Cardiac muscle cell (in vitro differentiated cells and primary cell): ENCODE measurements at regions not wholly inside any gene's neighbourhood (a gene's known extent, or its start where the extent isn't known, plus 50 kb on each side); places are given as distances from the start of the nearest gene placed in this dataset.

Experiments used
- DNase-seq, 2 donors: peaks; one replicate each; pipeline versions ENCODE4 v3.0.0 to v3.0.0-alpha.2; 2010 to 2017; ENCODE audit warnings: low read depth in 1 of 2, low spot score in 1 of 2
- H3K27ac ChIP-seq: fragments of 200-600 bp; sonication (generic); 2 replicates; pipeline ENCODE4 v1.5.1; 2016
- H3K27me3 ChIP-seq: fragments of 200-600 bp; sonication (generic); 2 replicates; pipeline ENCODE4 v1.6.0; 2016; ENCODE audit warnings: control low read depth
- H3K36me3 ChIP-seq: fragments of 200-600 bp; sonication (generic); 2 replicates; pipeline ENCODE4 v1.5.1; 2016; ENCODE audit warnings: control low read depth
- H3K4me1 ChIP-seq: fragments of 200-600 bp; sonication (generic); 2 replicates; pipeline ENCODE4 v1.8.1; 2017; ENCODE audit warnings: low read depth, mild to moderate bottlenecking, mixed run types
- H3K4me3 ChIP-seq: fragments of 200-600 bp; sonication (generic); 2 replicates; pipeline ENCODE4 v1.5.1; 2016; ENCODE audit warnings: mild to moderate bottlenecking
- H3K9me3 ChIP-seq: fragments of 200-600 bp; sonication (generic); 2 replicates; pipeline ENCODE4 v1.5.1; 2017; ENCODE audit warnings: low read depth, mild to moderate bottlenecking, control low read depth
- TF ChIP-seq, protein P1 (sequence below): IDR thresholded peaks from 2 replicates; pipeline ENCODE4 v1.5.1; 2012; ENCODE audit warnings: low read depth, mild to moderate bottlenecking, low read length

DNA sequence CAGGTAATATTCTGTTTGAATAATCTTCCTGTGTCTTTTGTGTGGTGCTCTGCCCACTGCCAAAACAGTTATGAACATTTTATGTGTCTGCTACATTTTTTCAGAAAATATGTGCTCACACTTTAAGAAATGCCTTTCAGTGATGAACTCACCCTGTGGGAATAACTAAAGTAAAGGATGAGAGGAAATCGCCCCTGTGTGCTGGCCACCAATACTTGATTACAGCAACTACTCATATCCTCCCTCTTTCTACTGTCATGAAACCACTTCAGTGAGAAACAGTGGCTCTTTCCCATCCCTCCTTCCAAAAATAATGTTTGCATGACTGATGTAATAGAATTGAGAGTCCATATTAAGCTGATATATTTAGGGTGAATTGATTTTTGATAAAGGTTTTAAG, 900.9 kb downstream of the RAB28 start:
- Histone ChIP-seq H3K36me3 (no peaks in the 10 kb centered on the region), H3K4me3 (no peak overlapping the region)

DNA sequence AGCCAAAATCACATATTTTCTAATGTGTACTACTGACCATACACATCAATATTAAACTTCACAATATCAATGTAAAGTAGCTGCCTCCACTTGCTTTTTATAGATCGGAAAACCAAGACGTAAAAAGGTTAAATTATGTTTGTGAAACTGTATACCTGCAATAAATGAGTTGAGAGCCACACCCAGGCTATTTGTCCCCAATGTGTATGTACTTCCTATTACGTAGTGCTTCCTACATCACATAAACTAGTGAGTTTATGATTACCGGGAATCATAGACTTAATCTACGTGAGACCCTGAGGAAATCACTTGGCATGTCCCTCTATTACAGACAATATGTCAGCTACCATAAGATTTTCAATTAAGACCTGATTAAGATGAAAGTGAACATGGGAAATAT, 903.4 kb downstream of the RAB28 start:
- TF ChIP-seq, protein P1, sequence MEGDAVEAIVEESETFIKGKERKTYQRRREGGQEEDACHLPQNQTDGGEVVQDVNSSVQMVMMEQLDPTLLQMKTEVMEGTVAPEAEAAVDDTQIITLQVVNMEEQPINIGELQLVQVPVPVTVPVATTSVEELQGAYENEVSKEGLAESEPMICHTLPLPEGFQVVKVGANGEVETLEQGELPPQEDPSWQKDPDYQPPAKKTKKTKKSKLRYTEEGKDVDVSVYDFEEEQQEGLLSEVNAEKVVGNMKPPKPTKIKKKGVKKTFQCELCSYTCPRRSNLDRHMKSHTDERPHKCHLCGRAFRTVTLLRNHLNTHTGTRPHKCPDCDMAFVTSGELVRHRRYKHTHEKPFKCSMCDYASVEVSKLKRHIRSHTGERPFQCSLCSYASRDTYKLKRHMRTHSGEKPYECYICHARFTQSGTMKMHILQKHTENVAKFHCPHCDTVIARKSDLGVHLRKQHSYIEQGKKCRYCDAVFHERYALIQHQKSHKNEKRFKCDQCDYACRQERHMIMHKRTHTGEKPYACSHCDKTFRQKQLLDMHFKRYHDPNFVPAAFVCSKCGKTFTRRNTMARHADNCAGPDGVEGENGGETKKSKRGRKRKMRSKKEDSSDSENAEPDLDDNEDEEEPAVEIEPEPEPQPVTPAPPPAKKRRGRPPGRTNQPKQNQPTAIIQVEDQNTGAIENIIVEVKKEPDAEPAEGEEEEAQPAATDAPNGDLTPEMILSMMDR, result no peak
- Histone ChIP-seq H3K4me1 (peaks cover 12% of the 10 kb centered on the region), H3K36me3 (no peaks in the 10 kb centered on the region), H3K27ac (no peak overlapping the region), H3K9me3 (no peaks in the 10 kb centered on the region), H3K4me3 (no peak overlapping the region), H3K27me3 (no peaks in the 10 kb centered on the region)
- no peak for DNase-seq

More for the DNA sequence above, 900.9 kb downstream of the RAB28 start:
- no peak overlapping the region for H3K27ac ChIP-seq
- H3K27me3 ChIP-seq, result no peaks in the 10 kb centered on the region
- peaks cover 6% of the 10 kb centered on the region for H3K4me1 ChIP-seq
- TF ChIP-seq, protein P1, result no peak
- no peaks in the 10 kb centered on the region for H3K9me3 ChIP-seq
- peak in 1 of 2 donors; percentile 48 for DNase-seq

DNA sequence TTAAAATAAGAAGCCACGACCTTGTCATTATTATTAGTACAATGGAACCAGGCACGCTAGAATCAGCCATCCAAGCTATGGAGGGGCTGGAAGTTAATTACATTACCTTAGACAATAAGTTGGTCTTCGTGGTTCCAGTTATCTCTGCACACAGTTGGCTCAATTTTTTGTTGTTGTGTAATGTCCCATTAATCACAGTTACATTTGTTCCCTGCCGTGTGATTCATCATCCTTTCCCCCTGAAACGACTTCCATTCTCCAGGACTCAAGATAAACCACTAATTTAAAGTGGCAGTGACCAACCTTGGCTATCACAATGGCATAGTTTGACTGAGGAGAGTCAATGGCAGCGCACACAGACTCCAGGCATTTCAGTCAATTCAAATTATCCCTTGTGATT, 905.0 kb downstream of the RAB28 start:
- Histone ChIP-seq H3K4me1 (peaks cover 19% of the 10 kb centered on the region), H3K27me3 (no peaks in the 10 kb centered on the region), H3K27ac (no peak overlapping the region), H3K36me3 (no peaks in the 10 kb centered on the region), H3K4me3 (no peak overlapping the region), H3K9me3 (no peaks in the 10 kb centered on the region)
- TF ChIP-seq, protein P1, result no peak
- DNase-seq, result peak in 1 of 2 donors; percentile 70

DNA sequence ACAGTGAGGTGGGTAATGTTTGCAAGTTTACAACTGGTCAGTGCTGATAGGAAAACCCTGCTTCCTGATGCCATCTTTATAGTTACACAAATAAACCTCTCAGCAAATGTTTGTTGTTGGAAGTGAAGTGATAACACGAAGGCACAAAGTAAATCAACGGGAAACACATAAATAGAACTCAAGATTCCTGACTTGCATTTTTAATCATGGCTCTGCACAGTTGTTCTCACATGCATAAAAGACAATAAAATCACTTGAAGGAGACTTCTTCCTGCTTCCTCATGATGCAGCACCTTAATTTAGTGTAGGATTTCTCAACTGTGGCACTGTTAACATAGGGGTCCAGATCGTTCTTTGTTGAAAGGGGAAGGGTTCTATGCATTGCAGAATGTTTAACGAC, 907.7 kb downstream of the RAB28 start:
- H3K4me3 ChIP-seq, result no peak overlapping the region
- no peaks in the 10 kb centered on the region for H3K9me3 ChIP-seq
- no peak for DNase-seq
- H3K36me3 ChIP-seq, result no peaks in the 10 kb centered on the region
- H3K27ac ChIP-seq, result no peak overlapping the region
- peaks cover 22% of the 10 kb centered on the region for H3K4me1 ChIP-seq
- TF ChIP-seq, protein P1, result no peak
- no peaks in the 10 kb centered on the region for H3K27me3 ChIP-seq

- no peak overlapping the region for H3K27ac ChIP-seq
- no peaks in the 10 kb centered on the region for H3K9me3 ChIP-seq
- no peaks in the 10 kb centered on the region for H3K36me3 ChIP-seq
- TF ChIP-seq, protein P1, result no peak
- peak; percentile 10 to 37 for DNase-seq
- no peak overlapping the region for H3K4me3 ChIP-seq
- peaks cover 22% of the 10 kb centered on the region for H3K4me1 ChIP-seq
- no peaks in the 10 kb centered on the region for H3K27me3 ChIP-seq
Measured at GRCh38 chr4:12573716-12574115, 910.4 kb downstream of the RAB28 start.

DNA sequence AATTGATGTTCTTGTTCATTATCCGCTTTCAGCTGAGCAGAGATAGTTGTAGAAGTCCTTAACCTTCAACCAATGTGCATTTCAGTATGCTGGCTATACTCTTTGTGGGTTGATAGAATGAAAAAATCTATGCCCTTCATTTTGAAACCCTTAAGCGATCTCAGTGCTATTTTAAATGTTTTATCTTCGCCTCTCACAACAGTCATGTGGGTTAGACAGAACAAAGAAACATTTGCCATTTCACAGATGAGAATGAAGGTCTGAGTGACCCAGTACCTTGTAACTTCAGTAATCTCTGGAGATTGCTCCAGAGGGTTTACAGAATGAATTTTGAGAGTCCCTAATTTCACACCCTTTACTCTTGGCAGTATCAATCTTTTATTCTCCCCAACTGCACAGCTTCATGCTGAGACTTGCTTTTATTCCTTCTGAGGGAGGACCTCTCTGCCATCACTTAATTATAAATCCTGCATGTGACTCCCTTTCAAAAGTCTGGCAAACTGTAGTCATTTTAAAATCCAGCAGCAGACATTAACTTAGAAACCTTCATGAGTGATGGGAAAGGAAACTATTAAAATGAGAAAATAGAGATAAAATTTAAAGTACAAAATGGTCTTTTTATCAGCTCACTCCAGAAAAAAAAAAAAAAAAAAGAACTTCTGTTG, 921.5 kb downstream of the RAB28 start:
- H3K4me1 ChIP-seq, result peaks cover 9% of the 10 kb centered on the region
- TF ChIP-seq, protein P1, result no peak
- H3K27ac ChIP-seq, result peak overlapping the region; percentile 8
- H3K4me3 ChIP-seq, result no peak overlapping the region
- no peaks in the 10 kb centered on the region for H3K9me3 ChIP-seq
- DNase-seq, result no peak
- no peaks in the 10 kb centered on the region for H3K36me3 ChIP-seq
- H3K27me3 ChIP-seq, result no peaks in the 10 kb centered on the region
